CD4-positive, alpha-beta T cell treated with Interleukin-2 at 100 ng/mL for 4 hours (primary cell): ENCODE measurements at regions not wholly inside any gene's neighbourhood (a gene's known extent, or its start where the extent isn't known, plus 50 kb on each side); places are given as distances from the start of the nearest gene placed in this dataset.

Experiments
- DNase-seq: peaks from one replicate; pipeline ENCODE4 v3.0.0-alpha.2; 2020; ENCODE audit warnings: low spot score

- no peak for DNase-seq
Measured at GRCh38 chr17:14886200-14886739, 378.9 kb downstream of the PMP22 start.

- DNase-seq: no peak
Measured at GRCh38 chr17:14882131-14882530, 383.0 kb downstream of the PMP22 start.

DNA sequence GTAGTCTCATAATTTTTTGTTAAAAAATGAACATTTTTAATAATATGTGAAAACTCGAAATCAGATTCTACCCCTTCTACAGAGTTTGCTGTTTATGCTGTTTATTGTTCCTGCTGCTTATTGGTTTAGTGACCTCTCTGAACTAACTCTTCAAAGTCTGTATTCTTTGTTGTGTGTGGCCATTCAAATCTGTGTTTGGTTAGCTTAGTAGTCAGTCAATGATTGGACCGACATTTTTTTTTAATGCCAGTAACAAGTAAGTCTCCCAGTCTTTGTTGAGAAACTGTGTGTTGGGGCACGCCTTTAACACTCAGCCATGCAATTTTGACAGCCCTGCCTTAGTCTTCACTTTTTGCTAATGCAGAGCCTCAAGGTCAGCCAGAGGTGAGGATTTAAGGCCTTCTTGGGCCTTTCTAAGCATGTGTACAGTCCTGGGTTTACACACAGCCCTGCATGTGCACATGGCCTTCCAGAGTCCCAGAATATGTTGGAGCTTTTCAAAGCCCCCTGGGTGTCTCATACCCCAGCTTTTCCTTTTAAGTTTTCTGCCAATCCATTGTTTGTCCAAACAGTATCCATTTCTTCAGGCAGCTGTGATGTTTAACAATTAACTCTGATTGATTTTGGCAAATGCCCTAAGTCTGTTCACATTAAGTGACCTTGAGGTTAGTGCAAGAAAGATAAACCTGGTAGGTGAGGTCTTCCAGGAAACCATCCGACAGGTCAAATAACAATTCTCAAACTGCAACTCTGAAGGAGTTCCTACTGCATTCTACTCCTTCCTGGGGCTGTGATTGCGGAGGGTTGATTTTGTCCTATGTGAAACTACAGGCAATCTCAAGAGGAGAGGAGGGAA, 389.3 kb downstream of the PMP22 start:
- no peak for DNase-seq

DNA sequence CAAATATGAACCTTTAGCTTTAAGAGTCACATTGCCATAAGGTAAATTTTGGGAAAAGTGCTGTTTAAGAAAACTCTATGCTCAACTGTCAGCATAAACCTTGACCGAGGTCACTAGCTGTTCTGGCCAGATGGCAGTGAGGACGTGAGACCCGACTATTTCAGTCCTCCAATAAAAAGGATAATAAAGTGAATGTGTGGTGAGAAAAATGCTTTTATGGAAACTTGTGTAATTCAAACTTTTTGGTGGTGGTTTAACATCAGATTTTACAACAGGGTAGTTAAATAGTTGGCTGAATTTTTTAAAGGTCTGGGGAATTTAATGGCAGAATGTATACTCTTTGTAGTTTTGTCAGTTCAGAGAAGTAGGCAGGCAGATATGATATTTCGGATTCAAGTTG, 391.1 kb downstream of the PMP22 start:
- DNase-seq: no peak

- no peak for DNase-seq
Measured at GRCh38 chr17:14873540-14873939, 391.6 kb downstream of the PMP22 start.

DNA sequence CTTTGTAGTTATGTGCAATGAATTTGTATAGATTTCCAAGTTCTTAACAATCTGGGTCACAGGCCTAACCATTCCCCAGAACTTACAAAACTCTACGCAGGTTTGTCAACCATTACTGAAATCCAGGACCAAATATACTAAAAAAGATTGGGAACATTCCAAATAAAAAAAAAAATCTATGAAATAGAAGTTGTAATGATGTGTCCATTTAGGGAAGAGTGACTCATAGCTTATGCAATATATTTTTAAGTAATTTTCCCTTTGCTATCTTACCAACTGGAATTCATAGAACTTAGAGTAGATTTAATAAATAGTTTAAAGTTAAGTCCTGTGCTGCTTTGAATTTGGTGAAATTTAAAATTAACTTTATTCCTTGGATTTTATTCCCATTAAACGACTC, 393.2 kb downstream of the PMP22 start:
- DNase-seq: no peak

DNA sequence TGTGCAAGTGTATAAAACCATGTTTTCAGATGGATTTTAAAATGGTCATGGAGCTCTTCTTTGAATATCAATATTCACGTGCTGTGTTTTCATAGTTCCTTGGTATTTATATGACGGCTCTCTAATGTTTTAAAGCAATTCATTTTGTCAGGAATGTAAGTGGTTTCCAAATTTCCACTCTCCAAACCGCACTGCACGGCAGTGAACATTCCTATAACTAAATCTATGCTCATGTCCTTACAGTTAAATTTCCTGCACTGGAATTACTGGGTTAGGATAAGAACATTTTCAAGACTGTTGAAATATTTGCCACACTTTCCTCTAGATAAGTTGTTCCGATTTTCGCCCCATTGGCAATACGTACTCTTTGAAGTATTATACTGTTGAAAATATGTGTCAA, 398.9 kb downstream of the PMP22 start:
- no peak for DNase-seq

- DNase-seq: no peak
Measured at GRCh38 chr17:14864127-14864526, 401.0 kb downstream of the PMP22 start.

GRCh38 chr17:14859542-14859941, 405.6 kb downstream of the PMP22 start:
- DNase-seq: no peak

DNA sequence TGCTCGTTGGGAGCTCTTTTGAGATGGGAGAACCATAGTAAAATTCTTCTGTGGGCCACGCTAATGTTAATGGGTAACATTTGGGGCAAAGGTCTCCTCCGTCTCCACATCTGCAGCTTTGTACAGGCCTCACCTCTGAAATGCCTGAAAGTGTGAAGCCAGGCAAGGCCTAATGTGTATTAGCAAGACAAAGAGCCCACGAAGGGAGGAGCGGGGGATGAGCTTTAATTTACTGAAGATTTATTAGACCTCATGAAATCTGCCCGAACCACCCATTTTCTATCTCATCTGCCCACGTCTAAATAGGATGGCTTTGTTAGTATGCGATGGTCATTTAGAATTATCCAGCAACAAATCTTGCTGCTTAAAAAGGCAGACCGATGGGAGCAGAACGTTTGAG, 408.9 kb downstream of the PMP22 start:
- DNase-seq: no peak

GRCh38 chr17:14854691-14855090, 410.4 kb downstream of the PMP22 start:
- DNase-seq: no peak

GRCh38 chr17:14845591-14846281, 419.4 kb downstream of the PMP22 start:
- no peak for DNase-seq

- no peak for DNase-seq
Measured at GRCh38 chr17:14843086-14843795, 421.9 kb downstream of the PMP22 start.

DNA sequence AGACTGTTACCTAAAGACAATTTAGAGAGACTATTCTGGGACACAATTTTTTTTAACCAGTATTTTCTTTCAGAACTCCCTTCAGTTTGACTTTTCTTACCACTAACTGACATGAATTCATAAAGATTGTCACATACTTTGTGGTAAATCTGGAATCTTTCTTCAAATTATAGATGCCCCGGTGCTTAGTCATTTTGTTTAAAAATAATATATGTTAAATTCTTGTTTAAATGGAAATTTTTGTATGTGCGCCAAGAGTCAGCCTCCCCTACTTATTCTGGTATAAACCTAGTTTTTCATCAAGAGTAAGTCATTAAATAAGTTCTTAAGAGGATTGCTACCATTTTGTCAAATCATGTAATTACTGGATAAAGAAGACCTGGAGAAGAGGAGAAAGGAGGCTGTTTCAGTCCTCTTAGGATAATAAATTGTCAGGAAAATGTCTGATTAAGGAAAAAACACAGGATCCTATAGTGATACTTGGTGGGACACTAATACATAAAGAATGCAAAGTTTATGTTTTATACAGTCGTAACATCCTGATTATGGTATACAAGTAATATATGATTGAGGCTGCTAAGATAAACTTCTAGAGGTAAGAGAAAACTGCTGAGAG, 424.4 kb downstream of the PMP22 start:
- no peak for DNase-seq

- DNase-seq: no peak
Measured at GRCh38 chr17:14838567-14838966, 426.6 kb downstream of the PMP22 start.

DNA sequence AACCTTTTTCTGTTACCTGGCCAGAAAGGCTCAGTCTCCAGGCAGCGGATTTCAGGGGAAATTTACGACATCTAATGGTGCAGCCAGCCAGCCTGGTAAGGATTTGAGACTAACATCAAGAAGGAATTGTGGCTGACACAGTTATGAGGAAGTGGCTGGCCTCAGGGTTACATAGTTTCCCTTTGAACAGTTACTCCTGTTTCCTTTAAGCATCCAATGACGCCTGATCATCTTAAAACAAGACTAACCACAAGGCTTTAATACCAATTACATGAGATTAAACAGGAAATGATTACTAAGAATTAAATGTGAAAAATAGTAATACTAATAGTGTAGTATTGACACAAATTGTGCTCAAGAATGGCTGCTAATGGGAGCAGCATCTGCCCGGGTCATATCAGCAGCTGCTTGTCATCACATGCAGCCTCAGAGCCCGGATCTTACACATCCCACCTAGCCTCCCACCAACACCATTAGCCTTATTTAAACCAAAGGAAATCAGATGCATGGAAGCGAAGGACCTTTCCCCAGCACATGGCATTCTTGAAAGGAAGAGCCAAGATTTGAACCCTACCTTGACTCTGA, 431.8 kb downstream of the PMP22 start:
- DNase-seq: no peak

GRCh38 chr17:14831491-14831890, 433.6 kb downstream of the PMP22 start:
- DNase-seq: no peak

- no peak for DNase-seq
Measured at GRCh38 chr17:14827396-14827919, 437.7 kb downstream of the PMP22 start.

GRCh38 chr17:14826358-14826757, 438.8 kb downstream of the PMP22 start:
- DNase-seq: no peak

GRCh38 chr17:14818469-14818868, 446.7 kb downstream of the PMP22 start:
- no peak for DNase-seq

DNA sequence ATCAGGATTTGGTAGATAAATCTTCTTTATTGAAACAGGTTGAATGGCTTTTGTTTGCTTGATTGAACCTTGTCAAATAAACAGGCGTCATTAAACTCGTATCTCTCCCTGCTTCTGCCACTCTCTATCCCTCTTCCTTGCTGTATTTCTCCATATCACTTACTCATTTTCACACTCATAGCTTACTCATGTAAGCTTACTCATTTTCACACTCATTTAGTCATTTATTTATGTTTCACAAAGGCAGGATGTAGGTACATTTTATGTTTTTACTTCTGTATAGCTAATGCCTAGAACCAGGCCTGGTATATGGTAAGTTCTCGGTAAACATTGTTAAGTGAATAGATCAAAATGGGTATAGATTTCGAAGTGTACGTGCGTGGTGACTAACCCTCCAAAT, 450.0 kb downstream of the PMP22 start:
- no peak for DNase-seq
